GM10248 (cell line): ENCODE measurements at regions not wholly inside any gene's neighbourhood (a gene's known extent, or its start where the extent isn't known, plus 50 kb on each side); places are given as distances from the start of the nearest gene placed in this dataset.

Experiments
- CTCF ChIA-PET: fragments of 300-600 bp; sonication (Branson Sonifier 250); formaldehyde crosslinking; extraction: SDS; loops from one replicate; lab custom pipeline; 2021; ENCODE audit warnings: antibody characterized with exemption; lab: Yijun Ruan, JAX
- POLR2A ChIA-PET: fragments of 350-650 bp; sonication (Branson Sonifier 250); formaldehyde crosslinking; extraction: SDS; loops from one replicate; lab custom pipeline; 2020; ENCODE audit warnings: antibody characterized with exemption; lab: Yijun Ruan, JAX
- DNase-seq: peaks from one replicate; pipeline ENCODE4 v3.0.0; 2012; ENCODE audit errors: extremely low spot score
- TF ChIP-seq, protein P1 (sequence below): IDR thresholded peaks from 2 replicates; pipeline ENCODE4 v1.5.1; 2012; ENCODE audit warnings: mild to moderate bottlenecking, low read depth; ENCODE audit errors: extremely low read depth, missing control alignments, control extremely low read depth

GRCh38 chr5:100446879-100447430 lies 88.2 kb upstream of the FAM174A start:
- no peak for DNase-seq
- ChIA-PET POLR2A (no interaction called here), CTCF (no interaction called here)
- TF ChIP-seq, protein P1, sequence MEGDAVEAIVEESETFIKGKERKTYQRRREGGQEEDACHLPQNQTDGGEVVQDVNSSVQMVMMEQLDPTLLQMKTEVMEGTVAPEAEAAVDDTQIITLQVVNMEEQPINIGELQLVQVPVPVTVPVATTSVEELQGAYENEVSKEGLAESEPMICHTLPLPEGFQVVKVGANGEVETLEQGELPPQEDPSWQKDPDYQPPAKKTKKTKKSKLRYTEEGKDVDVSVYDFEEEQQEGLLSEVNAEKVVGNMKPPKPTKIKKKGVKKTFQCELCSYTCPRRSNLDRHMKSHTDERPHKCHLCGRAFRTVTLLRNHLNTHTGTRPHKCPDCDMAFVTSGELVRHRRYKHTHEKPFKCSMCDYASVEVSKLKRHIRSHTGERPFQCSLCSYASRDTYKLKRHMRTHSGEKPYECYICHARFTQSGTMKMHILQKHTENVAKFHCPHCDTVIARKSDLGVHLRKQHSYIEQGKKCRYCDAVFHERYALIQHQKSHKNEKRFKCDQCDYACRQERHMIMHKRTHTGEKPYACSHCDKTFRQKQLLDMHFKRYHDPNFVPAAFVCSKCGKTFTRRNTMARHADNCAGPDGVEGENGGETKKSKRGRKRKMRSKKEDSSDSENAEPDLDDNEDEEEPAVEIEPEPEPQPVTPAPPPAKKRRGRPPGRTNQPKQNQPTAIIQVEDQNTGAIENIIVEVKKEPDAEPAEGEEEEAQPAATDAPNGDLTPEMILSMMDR, result no peak

DNA sequence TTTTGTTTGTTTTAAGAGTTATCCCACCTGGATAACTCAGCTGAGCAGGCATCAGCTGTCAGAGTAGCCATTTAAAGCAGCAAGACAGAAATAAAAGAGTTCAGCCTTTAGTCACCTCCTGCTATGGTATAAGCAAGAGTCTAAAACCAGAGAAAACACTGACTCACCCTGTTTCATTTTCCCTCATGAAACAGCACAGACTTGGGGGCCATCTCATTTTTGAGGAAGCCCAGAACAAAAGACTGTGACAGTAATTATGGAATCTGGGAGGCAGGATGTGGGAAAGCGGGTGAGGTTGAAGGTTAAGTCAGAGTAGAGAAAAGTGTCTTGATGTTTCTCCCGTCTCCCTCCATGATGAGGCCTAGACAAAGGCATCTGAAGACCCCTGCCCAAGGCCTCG lies 90.2 kb upstream of the FAM174A start:
- POLR2A ChIA-PET, result no interaction called here
- DNase-seq, result no peak
- TF ChIP-seq, protein P1, result no peak
- CTCF ChIA-PET, result interaction anchor here (1.3 kb wide), 1 partner anchor 10 kb away, joined by 3 read pairs; no protein-coding TSS in a partner anchor

- ChIA-PET POLR2A (no interaction called here), CTCF (interaction anchor here (0.9 kb wide), 1 partner anchor 11 kb away, joined by 3 read pairs; no protein-coding TSS in a partner anchor)
- TF ChIP-seq, protein P1, result no peak
- DNase-seq, result no peak
Observed at GRCh38 chr5:100434815-100435214, 100.4 kb upstream of the FAM174A start.

- ChIA-PET POLR2A (no interaction called here), CTCF (no interaction called here)
Observed at GRCh38 chr5:100432741-100433140, 102.4 kb upstream of the FAM174A start.

DNA sequence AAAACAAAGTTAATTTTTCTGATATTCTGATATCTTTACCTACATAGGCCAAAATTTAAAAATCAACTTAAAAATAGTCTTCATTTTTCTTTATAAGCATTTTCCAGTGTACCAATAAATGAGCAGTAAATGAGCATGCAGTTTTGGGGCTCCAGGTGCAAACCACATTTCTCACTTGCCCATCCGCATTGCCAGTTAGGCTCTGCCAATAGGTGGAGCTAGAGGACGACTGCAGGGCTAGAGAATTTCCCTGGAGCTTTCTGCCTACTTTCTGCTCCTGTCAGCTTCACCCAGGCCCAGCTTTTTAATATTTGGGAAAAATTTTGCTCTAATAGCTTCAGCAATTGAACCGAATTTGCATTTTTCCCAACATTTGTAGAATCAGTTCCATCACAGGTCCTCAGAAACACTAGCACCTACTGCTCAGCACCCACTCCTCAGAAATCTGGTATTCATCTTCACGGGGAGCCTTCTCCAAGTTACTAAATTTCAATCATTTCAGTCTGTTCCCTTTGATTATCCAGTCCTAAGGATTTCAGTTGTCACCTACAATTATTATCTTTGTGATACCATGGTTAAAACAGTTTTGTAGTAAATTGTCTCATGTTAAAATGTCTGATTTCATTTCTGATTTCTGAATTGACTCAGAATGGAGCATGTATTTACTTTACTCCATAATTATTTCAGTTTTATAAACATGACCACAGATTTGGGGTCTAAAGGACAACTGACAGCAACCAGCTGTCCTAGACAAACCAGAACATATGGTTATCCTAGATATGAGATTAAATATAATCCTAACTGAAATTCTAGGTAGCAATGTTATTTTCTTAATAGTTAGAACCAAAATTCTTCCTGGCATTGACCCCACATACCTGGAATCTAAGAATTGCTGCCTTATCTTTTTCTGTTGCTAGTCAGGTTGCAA lies 104.6 kb upstream of the FAM174A start:
- CTCF ChIA-PET, result interaction anchor here (0.6 to 1.9 kb wide), 20 partner anchors 9 to 1548 kb away, joined by 3 to 7 read pairs (median 3); no protein-coding TSS in a partner anchor
- TF ChIP-seq, protein P1, result peak; percentile 93

More at GRCh38 chr5:100432741-100433140, 102.4 kb upstream of the FAM174A start:
- TF ChIP-seq, protein P1, result no peak
- DNase-seq, result no peak

GRCh38 chr5:100424787-100425186 lies 110.4 kb upstream of the FAM174A start:
- TF ChIP-seq, protein P1, result no peak
- no peak for DNase-seq
- POLR2A ChIA-PET, result no interaction called here
- CTCF ChIA-PET, result no interaction called here

More for the DNA sequence above, 104.6 kb upstream of the FAM174A start:
- peak; percentile 22 for DNase-seq
- POLR2A ChIA-PET, result no interaction called here
